NCI-H748 (cell line): ENCODE measurements at regions not wholly inside any gene's neighbourhood (a gene's known extent, or its start where the extent isn't known, plus 50 kb on each side); places are given as distances from the start of the nearest gene placed in this dataset.

Experiments
- DNase-seq: peaks from one replicate; lab custom pipeline; 2025; ENCODE audit not compliant: unreplicated experiment; lab: John Stamatoyannopoulos, UW

DNA sequence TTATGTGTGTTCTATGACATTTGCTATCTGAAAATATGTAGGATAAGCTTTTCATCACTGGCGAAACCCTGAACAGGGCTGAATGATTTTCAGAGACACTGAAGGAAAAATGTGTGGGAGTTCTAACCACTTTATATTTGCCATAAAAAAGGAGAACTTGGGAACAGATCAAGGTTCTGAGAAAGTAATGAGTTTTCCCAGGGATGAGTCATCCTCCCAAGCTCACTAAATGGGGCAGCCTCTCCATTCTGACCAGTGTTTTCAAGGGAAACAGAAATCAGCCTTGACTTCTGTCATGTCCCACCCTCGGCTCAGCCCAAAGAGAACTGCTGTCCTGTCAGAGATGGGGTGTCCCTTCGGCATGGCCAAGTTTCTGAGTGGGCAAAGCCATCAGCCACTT is 2109.8 kb upstream of the CELF4 start:
- no peak for DNase-seq

DNA sequence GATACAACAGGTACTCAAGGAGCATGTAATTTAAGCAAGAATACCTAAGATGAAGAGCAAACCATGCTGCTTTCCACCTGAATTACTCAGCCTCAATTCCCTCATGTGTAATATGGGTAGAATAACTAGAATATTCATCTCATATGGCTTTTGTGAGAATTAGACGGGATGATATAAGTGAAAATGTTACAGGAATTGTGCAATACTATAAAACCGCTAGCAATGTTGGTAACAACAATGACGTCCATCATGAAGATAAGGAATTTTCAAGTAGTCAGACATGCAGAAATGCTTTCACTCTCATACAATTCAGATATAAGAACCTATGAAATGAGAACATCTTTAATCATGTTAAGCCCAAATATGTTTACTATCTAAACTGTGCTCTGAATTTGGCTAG is 2106.6 kb upstream of the CELF4 start:
- no peak for DNase-seq

DNA sequence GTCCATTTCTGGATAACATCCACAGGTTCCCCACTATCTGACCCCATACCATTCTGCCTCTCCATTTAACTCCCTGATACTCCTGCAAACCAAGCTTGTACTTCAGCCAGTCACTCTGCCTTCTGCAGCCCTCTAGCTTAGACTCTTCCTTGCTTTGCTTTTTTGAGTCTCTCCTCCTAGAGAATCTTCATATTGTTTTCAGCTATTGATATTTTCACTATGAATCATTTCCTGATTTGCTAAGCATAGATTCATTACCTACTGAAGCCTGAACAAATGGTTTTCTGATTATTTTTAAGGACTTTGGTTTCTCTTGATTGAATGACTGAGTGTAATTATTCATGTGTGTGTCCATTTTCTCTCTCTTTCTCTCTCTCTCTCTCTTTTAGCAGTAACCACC is 2102.3 kb upstream of the CELF4 start:
- no peak for DNase-seq

DNA sequence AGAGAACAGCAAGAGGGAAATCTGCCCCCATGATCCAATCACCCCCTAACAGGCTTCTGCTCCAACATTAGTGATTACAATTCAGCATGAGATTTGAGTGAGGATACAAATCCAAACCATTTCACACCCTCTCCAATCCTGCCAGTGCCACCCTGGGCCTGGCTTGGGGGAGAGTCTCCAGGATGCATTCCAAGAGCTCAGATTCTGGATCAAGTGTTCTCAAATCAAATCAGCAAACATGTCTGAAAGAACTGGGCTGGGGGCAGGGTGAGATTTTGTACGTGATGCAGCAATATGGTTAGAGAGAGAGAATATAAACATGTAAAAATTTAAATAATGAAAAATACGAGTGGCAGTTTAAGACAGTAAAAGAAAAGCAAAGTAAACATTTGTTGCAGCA is 2100.9 kb upstream of the CELF4 start:
- no peak for DNase-seq

DNA sequence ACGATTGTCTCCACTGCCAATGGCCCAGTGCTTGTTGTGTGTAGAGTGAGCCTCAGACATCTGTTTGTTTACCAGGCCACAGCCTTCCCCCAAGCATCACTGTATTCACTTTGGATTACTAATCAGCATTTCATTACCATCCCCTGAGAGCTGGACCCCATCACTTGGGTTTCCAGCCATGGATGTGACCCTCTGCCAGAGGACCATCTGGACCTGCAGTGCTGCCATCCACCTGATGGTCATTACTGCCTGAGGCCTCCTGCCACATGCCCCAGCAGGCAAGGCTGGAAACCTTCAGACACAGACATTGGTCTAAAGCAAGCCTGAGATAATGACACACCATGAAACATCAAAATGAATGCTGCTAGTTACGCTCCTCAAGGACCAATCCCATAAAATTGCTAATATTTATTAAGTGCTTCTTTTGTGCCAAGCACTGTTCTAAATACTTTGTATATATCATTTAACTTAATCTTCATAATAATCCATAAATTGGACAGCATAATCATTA is 2096.3 kb upstream of the CELF4 start:
- DNase-seq = no peak

DNA sequence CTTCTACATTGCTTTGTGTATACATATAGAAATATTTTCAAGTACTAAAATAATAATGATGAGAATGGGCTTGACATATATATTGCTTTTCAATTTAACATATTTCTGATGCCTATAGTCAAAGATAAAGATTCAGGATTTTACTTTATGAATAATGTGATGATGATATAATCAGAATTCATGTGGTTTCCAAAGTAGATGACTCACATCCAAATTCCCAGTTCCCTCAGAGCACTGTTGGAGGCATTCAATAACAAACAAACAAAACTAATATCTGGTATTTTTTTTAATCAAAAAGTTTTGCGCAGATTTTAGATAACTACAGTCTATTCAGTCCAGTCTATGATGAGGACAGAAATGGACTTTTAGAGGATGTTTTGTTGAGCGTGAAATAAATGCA is 2094.5 kb upstream of the CELF4 start:
- DNase-seq = no peak

DNA sequence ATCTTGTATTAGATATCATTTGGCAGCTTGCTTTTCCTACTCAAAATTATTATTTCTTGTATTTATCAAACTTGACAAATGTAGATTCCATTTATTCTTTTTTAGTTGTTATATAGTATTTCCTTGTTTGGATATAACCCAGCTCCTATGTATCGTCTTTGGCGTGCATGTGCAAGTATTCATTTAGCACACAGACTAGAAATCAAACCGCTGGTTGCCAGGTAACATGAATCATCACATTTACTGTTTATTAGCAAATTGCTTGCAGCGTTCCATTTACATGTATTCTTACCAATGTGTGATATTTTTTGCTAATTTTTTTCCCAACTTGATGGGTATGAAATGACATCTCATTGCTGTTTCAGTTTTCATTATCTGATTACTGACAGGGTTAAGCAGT is 2089.7 kb upstream of the CELF4 start:
- peak; percentile 32 for DNase-seq

DNA sequence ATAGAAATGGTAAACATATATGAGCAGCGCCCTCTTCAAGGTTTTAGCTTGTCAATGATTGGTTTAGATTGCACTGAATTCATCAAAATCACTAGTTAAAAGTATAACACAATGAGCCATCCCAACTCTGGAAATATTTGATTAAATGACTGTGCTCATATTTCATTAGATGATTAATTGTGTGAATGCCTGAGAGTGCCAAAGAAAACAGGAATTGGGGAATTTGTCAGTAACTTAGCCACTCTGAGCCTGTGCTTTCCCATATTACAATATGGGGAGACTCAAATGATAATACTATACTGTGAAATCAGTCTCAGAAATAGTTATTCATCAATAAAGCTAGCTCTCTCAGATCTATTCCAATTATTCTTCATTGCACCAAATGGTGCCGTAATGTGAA is 2087.6 kb upstream of the CELF4 start:
- no peak for DNase-seq

DNA sequence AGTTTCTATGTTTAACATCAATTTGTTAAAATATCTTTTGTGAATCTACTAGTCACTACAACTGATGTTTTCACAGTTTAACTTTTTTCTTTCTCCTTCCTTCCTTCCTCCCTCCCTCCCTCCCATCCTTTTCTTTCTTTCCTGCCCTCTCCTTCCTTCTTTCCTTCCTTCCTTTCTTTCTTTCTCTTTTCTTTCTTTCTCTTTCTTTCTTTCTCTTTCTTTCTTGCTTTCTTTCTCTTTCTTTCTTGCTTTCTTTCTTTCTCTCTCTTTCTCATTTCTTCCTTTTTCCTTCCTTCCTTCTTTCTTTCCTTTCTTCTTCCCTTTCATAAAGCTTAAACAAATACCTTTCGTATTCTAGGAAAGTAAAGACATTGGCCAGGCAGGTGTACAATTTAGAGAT is 2083.0 kb upstream of the CELF4 start:
- no peak for DNase-seq

DNA sequence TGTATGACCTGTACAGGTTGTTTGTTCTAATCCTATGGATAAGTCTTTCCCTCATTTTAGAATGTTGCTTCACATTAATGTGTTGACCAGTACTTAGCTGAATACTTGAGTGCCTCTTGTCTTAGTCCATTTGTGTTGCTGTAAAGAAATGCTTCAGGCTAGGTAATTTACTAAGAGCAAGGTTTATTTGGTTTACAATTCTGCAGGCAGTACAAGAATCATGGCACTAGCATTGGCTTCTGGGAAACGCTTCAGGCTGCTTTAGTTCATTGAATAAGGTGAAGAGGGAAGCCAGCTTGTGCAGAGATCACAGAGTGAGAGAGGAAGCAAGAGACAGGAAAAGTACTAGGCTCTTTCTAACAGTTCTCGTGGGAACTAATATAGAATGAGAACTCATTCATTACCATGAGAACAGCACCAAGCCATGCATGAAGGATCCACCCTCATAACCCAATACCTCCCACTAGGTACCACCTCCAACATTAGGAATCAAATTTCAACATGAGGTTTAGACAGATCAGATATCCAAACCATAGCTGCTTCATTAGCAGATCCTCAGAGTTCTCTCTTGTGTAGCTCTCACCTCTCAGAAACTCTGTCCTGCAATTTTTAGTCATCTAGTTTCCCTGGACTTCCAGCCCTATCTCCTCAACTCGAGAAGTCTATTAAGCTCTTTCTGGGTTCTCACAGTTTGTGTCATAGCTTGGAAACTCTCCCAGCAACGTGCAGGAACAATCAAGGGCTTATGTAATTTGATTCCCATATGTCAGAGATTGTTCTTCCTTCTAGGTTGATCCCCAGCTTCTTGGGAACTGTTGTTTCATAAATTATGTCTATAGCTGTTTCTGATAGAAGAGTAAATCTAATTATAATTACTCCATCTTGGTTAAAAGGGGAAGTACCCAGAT is 2082.3 kb upstream of the CELF4 start:
- DNase-seq = peak; percentile 85

DNA sequence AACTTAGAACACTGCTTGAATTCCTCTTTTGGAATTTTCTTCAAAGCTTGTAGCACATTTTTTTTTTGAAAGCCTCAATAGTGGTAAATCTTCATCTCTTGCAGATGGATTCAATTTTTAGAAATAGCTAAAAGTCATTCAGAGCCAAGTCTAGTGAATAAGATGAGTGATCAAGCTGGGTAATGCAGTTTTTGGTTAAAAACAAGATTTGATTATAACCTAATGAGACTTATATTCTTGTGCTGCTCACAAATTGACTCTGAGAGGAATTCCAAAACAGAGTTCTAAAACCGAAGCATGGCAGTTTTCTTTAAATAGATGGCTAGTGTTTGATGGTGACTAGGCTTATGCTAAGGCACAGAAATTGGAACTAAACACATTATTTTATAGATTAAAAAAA is 2072.6 kb upstream of the CELF4 start:
- DNase-seq = no peak

DNA sequence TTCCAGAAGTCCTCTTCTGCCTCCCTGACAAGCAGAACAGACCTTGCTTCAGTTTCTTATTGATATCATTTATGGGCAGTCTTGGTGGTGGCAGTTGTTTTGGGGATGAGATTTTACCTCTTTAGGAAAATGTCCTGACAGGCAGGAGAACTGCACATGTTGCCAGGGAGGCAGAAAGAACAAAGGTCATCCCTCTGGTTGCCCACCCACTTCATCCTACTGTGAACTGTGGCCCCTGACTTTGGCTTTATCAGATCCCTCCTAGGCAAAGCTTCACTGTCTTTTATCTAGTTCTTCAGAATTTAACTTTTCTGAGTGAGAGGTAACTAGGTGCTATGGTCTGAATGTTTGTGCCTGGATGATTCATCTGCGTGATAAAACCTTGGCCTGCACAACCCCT is 2071.3 kb upstream of the CELF4 start:
- no peak for DNase-seq

DNA sequence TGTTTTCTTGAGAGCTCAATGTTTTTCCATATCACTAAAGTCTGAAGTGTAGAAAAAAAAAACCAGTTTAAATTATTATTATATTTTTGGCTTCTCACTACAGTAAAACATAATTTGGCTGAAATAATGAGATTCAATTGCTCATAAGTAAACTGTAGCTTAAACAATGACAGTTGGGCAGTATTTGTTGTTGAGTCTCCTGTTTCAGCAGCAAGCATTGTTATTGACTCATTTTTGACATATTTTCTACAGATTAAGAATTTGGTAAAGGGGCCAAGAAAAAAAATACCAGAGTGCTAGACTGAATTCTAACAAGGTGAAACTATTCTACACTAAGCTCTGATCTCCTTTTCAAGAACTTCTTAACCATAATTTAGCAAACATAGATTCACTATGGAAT is 2070.4 kb upstream of the CELF4 start:
- peak; percentile 19 for DNase-seq

DNA sequence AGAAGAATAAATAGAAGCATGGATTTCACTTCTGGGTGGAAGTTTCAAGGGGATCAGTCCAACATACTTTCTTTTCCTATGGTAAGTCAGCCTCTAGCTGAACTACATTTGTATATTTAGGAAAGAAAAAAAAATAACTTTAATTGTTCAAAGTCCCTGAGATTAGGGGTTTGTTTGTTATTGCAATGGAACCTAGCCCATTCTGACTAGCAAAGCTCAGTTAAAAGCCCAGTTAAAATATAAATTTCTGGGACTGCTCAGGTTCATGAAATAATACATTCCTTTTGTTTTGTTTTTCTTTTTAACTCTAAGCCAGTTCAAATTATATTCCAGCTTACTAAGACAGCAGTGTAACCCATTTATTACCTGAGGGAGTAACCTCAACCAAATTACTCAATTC is 2069.6 kb upstream of the CELF4 start:
- no peak for DNase-seq

DNA sequence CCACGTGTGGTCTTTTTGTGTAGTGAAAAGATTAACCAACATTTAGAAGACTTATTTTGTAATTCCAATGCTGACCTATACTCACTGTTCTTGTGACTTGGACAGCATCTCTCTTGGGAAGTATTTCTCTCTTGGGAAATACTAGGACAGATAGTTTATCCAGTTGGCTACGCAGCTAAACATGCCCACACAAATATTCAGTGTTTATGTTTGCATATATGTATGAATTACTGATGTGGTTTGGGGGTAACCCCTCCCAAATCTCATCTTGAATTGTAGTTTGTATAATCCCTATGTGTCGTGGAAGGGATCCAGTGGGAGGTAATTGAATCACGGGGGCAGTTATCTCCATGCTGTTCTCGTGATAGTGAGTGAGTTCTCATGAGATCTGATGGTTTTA is 2062.3 kb upstream of the CELF4 start:
- DNase-seq = no peak

DNA sequence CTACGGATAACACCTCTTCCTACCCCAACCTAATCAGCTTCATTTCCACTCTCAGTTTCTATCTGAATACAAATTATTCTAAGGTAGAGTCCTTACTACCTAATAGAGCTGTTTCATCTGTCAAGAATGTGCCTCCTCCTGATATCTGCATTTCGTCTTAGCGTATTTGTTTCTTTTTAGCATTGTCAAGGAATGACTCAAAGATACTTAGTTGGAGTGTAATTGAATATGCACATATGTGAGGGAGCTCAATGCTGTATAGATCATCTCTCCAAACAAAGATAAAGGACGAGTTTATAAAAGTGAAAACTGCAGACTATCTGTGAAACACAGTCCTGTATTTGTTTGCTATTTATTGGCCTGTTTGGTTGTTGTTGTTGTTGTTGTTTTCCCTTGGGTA is 2059.4 kb upstream of the CELF4 start:
- DNase-seq = no peak

DNA sequence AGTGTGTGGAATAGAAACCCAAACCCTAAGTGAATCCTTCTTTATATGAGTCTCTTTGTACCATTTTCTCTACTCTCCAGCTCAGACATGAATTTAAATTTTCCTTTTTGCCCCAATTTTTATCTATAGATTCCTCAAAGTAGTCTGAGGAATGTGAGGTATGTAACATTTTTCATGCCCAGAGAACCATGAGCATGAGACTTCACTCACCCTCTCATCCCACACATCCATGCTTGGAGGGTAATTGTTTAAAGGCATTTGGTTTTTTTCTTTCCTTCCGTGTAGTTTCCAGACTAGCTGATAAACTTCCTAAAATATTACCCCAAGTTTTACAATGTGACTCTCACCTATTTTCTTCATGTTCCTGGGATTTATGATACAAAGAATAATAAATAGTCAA is 2056.8 kb upstream of the CELF4 start:
- DNase-seq = no peak

DNA sequence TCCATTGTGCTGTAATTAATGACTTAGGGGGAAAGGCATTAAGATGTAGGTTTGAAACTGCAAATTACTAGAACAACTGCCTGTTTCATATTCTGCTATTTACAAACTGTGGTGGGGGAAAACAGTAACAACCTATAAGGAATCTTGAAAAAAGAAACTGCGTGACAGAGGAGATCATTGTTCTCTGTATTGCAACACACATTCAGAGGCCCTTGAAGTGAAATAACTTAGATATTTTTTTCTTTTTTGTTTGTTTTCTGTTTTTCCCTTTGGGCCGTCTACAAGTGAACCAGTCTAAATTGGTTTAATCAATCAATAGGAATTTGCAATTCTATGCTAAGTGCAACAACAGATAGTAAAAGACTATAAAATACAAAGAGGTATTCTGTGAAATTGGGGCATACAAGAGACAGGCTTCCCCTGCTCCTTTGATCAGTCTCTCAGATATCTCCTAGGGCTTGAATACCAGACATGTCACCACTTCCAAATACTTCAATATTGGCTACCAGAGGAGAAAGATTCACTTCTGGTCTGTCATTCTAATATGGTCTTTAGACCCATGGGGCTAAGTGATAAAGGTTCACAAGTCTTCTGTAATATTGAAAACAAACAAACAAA is 2055.1 kb upstream of the CELF4 start:
- DNase-seq = no peak

DNA sequence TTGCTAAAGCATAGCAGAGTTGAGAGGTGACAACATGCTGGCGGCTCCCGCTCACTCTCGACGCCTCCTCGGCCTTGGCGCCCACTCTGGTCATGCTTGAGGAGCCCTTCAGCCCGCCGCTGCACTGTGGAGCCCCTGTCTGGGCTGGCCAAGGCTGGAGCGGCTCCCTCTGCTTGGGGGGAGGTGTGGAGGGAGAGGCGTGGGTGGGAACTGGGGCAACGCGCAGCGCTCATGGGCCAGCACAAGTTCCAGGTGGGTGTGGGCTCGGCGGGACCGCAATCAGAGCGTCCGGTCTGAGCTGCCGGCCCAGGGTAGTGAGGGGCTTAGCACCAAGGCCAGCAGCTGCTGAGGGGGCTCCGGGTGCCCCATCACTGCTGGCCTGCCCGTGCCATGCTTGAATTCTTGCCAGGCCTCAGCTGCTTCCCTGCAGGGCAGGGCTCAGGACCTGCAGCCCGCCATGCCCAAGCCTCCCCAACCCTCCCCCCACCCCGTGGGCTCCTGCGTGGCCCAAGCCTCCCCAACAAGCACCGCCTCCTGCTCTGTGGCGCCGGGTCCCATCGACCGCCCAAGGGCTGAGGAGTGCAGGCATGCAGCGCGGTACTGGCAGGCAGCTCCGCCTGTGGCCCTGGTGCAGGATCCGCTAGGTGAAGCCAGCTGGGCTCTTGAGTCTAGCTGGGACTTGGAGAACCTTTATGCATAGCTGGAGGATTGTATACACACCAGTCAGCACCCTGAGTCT is 2052.8 kb upstream of the CELF4 start:
- no peak for DNase-seq

DNA sequence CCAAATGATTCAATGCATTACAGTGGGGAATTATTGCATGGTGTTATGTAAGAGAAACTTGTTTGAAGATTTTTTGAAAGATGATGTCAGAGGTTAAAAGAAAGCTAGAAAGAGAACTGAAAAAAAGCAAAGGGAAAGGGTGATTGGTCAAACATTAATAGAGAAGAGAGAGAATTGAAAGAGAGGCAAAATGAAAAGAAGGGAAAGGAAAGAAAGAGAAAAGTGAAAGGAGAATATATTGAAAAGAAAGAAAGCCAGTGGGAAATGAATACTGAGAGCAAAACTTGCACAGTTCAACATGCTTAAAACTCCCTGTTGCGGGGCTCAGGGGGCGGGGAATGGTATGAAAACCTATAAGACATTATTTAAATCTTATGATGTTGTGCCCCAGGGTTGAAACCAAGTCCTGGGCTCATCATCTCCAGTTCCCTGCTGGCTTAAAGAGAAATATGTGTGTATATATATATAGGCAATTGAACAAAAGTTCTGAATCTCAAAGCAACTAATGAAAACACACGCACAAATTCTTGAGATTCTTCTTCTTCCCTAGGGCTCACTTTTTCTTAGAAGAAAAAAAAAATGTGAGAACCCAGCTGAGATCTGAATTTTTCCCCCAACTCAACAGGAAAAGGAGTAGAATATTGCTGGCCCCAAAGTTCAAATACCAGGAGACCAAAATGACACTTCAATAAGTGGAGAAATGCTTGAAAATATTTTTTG is 2045.9 kb upstream of the CELF4 start:
- DNase-seq = no peak

DNA sequence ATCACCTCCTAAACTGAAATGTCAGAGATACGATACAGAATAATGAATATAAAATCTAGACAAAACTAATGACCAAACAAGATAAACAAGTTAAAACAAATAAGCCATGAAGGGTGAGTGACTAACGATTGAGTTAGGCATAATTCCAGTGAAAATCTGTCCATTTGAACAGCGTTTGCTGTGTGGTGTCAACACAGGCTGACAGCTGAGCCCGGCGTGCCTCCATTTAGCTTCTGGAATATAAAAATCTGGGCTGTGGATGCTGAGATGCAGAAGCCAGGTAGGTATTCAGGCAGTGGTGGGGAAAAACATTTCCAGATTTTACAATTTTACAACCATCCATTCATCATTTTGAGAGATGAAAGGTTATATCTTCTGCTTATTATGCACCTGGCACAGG is 2041.4 kb upstream of the CELF4 start:
- DNase-seq = peak; percentile 13
